HG03066 (cell line): ENCODE measurements at regions not wholly inside any gene's neighbourhood (a gene's known extent, or its start where the extent isn't known, plus 50 kb on each side); places are given as distances from the start of the nearest gene placed in this dataset.

Experiments
- ATAC-seq: cut with Tn5 transposase; IDR thresholded peaks from one replicate; pipeline ENCODE4 v1.9.1; 2021; ENCODE audit warnings: low read depth; ENCODE audit not compliant: unreplicated experiment

- no peak for ATAC-seq
Observed at GRCh38 chr16:51707666-51708065, 556.6 kb upstream of the SALL1 start.

- ATAC-seq = no peak
Observed at GRCh38 chr16:51705142-51705541, 554.1 kb upstream of the SALL1 start.

GRCh38 chr16:51701025-51701424, 550.0 kb upstream of the SALL1 start:
- ATAC-seq = no peak

GRCh38 chr16:51699686-51700396, 548.8 kb upstream of the SALL1 start:
- ATAC-seq = no peak

GRCh38 chr16:51698647-51699046, 547.6 kb upstream of the SALL1 start:
- ATAC-seq = no peak

DNA sequence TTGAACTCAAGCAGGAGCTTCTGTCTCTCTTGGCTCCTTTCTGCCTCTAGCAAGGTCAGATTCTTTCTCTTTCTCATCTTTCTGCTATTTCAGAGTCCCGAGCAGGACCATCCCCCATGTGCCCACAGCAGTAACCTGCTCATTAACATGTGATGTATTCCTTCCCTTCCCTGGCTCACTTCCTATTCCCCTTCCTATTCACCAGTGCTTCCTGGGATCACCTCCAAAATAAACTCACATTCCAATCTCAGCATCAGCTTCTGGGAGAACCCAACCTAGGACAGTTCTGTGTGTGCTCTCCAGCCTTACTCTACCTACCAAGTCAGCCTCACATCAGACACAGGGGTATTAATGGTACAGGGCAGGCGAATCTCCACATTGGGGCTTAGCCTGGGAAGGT, 546.4 kb upstream of the SALL1 start:
- no peak for ATAC-seq

- no peak for ATAC-seq
Observed at GRCh38 chr16:51696376-51696775, 545.3 kb upstream of the SALL1 start.

DNA sequence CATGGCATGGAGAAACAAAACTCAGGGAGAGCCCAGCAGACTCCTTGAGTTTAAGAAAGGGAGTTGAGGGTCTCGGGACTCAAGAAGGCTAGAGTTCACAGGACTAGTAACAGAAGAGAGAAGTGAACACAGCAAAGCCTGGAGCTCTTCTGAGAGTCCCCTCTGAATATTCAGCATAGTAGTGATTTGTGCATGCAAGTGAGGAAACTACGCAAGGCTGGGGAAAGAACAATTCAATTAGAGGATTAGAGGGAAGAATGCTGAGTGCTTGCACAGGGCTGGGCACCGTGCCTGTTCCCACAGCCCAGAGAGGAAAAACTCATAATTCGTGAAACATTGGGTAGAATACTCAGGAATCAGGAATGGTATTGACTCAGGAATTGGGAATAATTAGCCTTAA, 540.0 kb upstream of the SALL1 start:
- ATAC-seq = no peak

DNA sequence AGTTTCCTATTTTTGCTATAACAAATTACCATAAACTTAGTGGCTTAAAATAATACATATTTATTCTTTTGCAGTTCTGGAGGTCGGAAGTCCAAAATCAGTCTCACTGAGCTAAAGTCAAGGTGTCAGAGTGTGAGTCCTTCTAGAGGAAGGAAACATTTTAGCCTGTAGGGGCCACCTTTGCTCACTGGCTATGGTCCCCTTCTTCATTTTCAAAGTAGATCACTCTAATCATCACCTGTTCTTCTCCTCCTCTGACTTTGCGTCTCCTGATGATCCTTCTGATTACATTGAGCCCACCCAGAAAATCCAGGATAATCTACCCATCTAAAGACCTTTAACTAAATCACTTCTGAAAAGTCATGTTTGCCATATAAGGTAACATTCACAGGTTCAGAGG, 534.4 kb upstream of the SALL1 start:
- ATAC-seq = no peak

DNA sequence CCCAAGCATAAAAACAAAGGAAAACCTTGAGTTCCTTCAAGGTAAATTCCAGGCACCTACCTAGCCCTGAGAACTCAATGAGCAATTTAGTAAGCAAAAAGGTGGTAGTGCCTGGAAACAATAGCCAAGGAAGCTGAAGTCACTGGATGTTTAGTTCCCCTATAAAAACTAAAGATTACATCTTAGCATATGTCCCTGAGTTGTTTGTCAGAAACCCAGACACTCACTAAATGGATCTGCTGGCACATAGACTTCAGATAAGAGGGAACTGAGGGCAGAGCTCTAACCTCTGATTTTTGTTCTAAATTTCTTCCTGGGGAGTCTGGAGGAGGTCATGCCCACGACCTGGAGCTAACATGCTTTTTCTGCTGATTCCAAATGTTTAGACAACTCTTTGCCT, 532.8 kb upstream of the SALL1 start:
- ATAC-seq = no peak

- no peak for ATAC-seq
Observed at GRCh38 chr16:51682905-51683304, 531.8 kb upstream of the SALL1 start.

DNA sequence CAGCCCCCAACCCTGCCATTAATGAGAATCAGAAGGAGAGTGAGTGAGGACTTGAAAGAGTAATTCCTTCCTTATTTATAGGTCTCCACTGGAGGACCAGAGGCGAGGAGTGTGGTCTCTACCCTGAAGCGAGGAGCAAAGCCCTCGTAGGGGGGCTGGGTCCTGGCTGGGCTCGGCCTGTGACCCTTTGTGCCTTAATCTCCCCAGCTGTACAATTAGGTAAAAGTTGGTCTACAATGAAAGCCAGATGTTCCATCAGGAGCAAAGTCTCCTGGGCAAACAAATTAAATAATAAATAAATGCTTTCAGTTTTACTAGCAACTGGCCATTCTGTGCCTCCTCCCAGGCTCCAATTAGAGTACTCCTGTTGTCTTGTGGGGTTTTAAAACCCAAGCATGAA, 523.5 kb upstream of the SALL1 start:
- ATAC-seq = no peak

DNA sequence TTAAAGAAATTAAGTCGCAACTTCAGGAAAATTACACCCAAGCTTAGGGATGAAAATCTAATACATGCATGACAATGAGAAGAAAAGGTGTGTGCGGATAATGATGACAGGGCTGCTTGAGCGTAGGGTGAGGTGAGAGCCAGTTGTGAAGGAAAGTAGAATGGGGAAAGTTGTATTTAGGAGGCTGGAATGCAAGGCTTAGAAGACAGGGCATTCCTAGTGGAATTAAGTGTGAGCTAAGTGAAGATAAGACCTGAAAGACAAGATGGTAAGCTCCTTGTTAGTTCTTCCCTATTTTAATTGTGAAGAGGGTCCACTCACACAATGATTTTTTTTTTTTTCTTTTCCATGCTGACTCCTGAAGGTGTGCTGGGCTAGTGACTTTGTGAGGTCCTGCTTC, 519.5 kb upstream of the SALL1 start:
- no peak for ATAC-seq

- ATAC-seq = no peak
Observed at GRCh38 chr16:51666821-51667220, 515.8 kb upstream of the SALL1 start.

GRCh38 chr16:51666074-51666473, 515.0 kb upstream of the SALL1 start:
- no peak for ATAC-seq

DNA sequence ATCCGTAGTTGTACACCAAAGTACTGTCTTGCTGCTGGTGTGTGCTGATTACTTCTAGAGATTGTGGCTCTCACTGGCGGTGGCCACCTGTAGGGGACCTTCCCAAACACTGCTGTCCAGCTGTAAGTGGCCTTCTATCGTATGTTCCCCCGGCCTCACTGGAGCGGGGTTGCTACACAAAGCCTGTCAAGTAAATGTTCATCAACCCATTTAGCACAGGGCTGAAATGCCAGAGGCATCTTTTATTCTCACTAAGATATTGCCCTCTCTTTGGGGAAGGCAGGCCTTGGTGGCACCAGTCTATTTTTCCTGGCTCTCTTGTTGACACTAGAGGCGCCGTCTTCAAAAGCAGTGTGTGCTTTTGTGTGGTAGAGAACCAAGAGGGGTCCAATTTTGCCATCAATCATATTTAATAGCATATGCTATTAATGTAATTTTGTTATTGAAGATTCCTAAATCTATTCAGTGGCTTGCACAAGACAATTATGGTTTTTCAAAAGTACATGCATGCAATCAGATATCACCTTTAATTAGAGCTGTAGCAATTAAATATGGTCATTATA, 514.4 kb upstream of the SALL1 start:
- no peak for ATAC-seq

GRCh38 chr16:51658531-51658930, 507.5 kb upstream of the SALL1 start:
- ATAC-seq = no peak

- no peak for ATAC-seq
Observed at GRCh38 chr16:51657848-51658247, 506.8 kb upstream of the SALL1 start.

DNA sequence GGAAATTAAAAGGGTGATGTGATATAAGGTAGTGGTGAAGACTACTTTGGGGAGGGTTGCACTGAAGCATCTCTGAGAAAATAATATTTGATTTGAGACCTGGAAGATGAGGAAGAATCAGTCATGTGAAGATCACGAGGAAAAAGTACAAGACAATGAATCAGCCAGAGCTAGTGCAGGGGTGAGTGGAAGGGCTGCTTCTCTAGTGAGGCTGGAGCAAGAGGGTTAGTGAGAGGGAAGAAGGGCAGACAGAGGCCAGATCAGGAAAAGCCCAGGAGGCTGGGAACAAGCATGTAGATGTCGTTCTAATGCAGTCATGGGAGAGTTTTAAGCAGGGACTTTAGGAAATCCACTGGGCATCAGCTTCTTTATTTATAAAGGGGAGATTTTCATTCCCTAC, 504.2 kb upstream of the SALL1 start:
- no peak for ATAC-seq

DNA sequence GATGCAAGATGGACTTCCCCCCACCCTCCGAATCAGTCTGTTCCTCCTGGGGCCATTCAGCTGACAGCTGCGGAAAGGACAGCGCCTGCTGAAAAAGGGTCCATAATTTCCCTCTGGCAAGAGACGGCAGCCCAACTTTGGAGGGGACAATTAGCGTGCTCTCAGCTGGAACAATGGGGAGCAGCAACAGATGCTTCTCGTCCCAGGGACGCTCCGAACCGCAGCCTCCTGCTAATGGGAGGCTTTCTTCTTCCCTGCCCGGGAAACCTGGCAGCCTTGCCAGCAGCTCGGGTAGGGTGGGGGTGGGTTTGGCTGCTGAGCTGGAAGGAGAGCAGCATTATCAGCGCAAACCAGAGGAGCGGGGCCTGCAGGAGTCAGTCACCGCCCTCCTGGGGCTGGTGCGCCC, 500.0 kb upstream of the SALL1 start:
- no peak for ATAC-seq

DNA sequence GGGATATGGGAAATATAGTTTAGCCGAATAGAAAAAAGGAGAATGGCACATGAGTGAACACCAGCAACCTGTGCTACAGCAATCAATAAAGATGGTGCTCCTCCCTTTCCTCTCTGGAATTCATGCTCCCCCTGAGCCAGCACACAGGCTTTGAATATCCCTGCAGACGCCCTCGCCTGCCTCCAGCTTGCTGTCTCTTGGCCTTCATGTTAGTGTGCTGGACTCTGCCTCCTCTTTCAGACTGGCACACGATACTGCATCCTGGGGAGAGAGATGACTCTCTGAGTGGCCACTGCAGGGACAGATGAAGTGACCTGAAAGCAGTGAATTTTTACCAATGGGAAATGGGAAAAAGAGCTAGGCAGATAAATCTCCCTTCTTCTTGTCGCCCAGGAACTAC, 498.6 kb upstream of the SALL1 start:
- ATAC-seq = no peak

DNA sequence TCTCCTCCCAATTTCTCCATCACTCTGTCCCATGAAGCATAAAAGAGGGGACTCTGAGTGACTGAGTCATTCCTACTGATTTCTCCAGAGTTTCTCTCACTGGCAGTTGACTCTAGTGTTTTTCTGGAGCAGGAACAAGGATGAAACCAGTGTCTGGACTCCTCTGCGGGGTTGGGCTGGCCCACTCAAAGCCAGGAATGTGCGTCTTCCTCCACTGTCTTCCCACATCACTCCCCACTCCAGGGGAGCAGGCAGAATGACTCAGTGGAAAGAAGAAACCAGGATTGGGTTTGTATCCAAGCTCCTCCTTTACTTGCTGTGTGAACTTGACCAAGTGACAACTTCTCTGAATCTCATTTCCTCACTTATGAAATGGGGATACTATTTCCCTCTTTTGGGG, 497.5 kb upstream of the SALL1 start:
- ATAC-seq = no peak
